ENCODE measurements at regions not wholly inside any gene's neighbourhood (a gene's known extent, or its start where the extent isn't known, plus 50 kb on each side); places are given as distances from the start of the nearest gene placed in this dataset.
"Not testable (repeated sequence)": the region's sequence is repeated elsewhere in the genome, so short reads cannot be mapped to it uniquely, and the experiment has no call there.

DNA sequence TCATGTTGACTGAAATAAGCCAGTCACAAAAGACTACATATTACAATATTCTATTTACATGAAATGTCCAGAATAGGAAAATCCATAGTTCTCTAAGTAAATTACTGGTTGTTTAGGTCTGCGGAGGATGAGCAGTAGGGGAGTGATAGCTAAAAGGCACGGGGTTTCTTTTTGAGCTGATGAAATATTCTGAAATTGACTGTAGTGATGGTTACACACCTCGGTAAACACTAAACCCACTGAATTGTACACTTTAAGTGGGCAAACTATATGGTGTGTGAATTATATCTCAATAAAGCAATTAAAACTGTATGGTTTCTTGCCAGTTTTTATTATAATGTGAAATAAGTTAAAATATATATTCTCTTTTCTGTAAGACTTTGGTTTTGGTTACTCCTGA, 77.7 kb upstream of the TMED7 start:
- no peaks in the 10 kb centered on the region for H3K9me3 Mint-ChIP-seq
- no peak overlapping the region for H3K27ac Mint-ChIP-seq
- H3K36me3 Mint-ChIP-seq = no peaks in the 10 kb centered on the region
- no peak for DNase-seq (ENCODE audit: low spot score in 2 of 2)
- ATAC-seq = no peak

DNA sequence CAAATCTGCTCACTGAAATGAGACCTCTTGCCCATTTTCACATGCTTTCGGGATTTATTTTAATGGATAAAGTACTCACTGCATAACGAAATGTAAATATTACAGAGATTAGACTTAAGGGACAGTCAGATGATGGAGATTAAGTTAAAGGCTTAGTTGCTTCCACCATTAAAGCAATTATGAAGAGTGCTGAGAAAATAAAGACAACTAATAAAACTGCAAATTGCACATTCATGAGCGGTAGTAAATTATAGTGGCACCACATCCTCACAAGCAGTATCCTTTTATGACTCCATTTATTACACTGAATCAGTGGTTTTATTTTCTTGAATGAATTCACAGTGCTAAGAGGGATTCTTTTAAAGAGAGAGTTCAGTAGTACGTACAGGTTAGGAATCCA, 76.2 kb upstream of the TMED7 start:
- Mint-ChIP-seq H3K27ac (no peak overlapping the region), H3K36me3 (no peaks in the 10 kb centered on the region), H3K9me3 (no peaks in the 10 kb centered on the region)
- DNase-seq (ENCODE audit: low spot score in 2 of 2) (no peak), ATAC-seq (no peak)

DNA sequence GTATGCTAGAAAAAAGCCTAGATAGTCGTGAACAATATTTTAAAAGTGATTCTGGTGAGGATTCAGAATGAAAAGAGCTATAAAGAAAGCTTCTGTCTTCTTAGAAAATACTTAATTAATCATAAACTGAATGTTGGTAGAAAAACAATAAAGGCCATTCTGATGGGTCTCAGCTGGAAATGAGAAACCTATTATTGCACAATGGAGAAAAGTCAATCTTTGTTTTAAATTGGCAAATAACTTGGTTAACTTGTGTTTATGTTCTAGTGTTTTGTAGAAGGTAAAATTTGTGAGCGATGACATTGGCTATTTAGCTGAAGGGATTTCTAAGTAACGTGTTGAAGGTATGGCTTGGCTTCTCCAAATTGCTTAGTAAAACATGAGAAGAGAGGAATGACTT, 74.1 kb upstream of the TMED7 start:
- DNase-seq (ENCODE audit: low spot score in 2 of 2) = no peak
- no peak for ATAC-seq
- H3K9me3 Mint-ChIP-seq = no peaks in the 10 kb centered on the region
- H3K27ac Mint-ChIP-seq = no peak overlapping the region
- no peaks in the 10 kb centered on the region for H3K36me3 Mint-ChIP-seq

DNA sequence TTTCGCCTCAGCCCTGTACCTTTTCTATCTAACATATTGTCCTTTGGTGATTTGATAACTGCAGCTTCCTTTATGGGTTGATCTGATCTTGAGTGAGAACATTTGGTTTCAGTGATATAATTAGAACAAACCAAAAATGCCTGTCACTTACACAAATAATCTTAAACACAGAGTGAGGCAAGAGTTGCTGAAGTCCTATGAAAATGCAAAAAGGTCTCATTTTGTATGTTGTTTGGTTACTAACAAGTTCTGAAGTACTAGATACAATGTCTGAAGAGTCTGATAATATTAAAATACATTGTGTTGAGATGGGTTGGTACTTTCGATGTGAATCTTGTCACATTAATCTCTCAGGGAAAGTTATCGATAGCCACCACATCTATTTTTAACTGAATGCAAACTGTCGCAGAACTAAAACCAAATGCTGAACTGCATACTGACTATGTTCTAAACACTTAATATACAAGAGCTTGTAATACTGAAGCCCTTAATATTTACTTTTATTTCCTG, 70.4 kb upstream of the TMED7 start:
- DNase-seq (ENCODE audit: low spot score in 2 of 2) (no peak), ATAC-seq (no peak)
- Mint-ChIP-seq H3K36me3 (no peaks in the 10 kb centered on the region), H3K9me3 (no peaks in the 10 kb centered on the region), H3K27ac (no peak overlapping the region)

DNA sequence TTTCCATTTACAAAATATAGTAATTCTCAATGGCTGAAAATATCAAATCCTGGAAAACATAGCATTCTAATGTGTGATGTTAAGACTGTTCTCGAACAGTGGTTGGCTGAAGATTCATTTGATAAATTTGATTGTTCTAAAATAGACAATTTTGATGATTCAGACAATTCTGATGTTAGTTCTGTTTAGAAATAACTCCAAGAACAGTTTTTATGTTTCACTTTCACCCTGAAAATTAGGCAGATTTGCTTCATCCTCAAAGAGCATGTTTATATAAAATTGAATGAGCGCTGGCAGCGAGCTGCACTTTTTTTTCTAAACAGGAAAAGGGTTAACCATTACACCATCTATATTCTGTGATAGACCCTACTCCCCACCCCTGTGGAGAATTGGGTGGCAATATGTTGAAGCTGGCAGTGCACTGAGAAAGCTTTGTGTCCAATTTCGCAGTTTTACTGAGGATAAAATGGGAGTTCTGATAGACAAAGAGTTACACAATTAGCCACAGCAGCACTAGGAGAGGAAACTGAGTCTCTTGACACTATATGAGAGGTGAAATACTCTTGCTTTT, 69.6 kb upstream of the TMED7 start:
- ATAC-seq (no peak), DNase-seq (ENCODE audit: low spot score in 2 of 2) (no peak)
- Mint-ChIP-seq H3K36me3 (no peaks in the 10 kb centered on the region), H3K27ac (no peak overlapping the region), H3K9me3 (no peaks in the 10 kb centered on the region)

DNA sequence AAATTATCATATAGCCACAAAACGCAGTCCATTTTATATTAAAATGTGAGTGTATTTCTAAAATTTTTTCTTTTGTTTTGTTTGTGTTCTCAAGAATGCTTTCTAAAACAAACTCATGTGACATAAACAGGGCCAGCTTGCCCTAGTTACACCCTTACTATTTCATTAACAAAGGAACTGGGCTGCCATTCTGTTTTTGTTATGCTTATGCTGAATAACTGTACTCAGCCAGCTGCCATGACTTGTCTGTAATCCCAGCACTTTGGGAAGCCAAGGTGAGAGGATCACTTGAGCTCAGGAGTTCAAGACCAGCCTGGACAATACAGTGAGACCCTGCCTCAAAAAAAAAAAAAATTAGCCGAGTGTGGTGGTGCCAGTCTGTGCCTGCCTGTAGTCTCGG, 66.0 kb upstream of the TMED7 start:
- not testable (repeated sequence) for H3K9me3 Mint-ChIP-seq; ATAC-seq; H3K36me3 Mint-ChIP-seq; H3K27ac Mint-ChIP-seq; DNase-seq (ENCODE audit: low spot score in 2 of 2)

DNA sequence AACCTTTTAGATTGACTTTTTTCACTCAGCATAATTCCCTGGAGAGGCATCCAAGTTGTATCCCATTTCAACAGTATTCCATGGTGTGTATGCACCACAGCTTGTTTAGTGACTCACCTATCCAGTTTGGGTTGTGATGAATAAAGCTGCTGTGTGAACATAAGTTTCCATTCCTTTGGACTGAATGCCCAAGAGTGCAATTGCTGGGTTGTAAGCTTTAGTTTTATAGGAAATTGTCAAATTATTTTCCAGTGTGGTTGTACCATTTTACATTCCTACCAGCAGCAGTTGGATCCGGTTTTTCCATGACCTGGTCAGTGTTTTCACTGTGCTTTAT, 60.9 kb upstream of the TMED7 start:
- no peaks in the 10 kb centered on the region for H3K9me3 Mint-ChIP-seq
- H3K27ac Mint-ChIP-seq = no peak overlapping the region
- ATAC-seq = no peak
- no peaks in the 10 kb centered on the region for H3K36me3 Mint-ChIP-seq
- DNase-seq (ENCODE audit: low spot score in 2 of 2) = no peak

DNA sequence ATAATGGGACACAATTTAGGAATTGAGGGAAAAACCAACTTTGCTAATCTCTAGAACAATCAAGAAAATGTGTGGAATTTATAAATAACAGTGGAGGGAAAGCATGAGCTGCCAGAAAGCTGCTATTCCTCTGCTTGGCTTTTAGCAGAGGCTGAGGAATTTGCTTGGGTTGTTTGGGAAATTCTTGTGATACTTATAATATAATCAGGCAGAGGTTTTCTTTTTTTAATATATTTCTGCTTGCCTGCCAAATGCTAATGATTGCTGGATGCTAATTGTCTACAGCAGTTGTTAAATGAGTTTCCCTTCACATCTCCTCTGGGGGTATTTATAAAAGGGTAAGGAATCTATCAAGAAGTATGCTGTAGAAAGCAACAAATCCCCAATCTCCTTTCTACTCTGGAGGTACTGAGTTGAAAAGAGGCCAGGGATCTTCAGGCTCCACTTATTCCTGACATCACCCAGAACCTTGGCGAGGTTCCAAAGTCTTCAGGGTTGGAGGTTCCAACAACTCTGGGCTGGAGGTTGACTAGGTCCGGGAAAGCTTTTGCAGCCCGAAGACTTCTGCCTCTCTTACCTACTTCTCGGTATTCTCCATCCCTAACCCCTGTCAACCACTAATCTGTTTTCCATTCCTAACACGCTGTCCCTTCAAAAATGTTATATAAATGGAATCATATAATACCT, 60.4 kb upstream of the TMED7 start:
- ATAC-seq = no peak
- no peak for DNase-seq (ENCODE audit: low spot score in 2 of 2)
- Mint-ChIP-seq H3K27ac (no peak overlapping the region), H3K9me3 (no peaks in the 10 kb centered on the region), H3K36me3 (no peaks in the 10 kb centered on the region)

DNA sequence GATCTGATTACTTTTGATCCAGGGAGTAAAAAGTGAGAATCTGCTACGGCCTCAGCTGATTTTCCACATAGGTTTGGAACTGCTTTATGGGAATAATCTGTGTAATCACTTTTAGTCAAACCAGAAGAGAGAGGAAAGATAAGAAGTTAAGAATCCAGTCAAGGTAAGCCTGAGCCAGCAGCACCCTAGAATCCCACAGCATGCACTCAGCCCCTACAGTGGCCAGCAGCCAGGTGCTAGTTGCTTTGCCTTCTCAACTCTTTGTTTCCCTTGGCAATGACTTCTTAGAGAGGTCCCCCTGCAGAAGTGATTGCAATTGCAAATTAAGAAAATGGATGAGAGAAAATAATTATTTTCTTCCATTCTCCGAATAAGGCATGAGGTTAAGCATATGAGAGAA, 59.7 kb upstream of the TMED7 start:
- ATAC-seq (no peak), DNase-seq (ENCODE audit: low spot score in 2 of 2) (no peak)
- Mint-ChIP-seq H3K27ac (no peak overlapping the region), H3K9me3 (no peaks in the 10 kb centered on the region), H3K36me3 (no peaks in the 10 kb centered on the region)

DNA sequence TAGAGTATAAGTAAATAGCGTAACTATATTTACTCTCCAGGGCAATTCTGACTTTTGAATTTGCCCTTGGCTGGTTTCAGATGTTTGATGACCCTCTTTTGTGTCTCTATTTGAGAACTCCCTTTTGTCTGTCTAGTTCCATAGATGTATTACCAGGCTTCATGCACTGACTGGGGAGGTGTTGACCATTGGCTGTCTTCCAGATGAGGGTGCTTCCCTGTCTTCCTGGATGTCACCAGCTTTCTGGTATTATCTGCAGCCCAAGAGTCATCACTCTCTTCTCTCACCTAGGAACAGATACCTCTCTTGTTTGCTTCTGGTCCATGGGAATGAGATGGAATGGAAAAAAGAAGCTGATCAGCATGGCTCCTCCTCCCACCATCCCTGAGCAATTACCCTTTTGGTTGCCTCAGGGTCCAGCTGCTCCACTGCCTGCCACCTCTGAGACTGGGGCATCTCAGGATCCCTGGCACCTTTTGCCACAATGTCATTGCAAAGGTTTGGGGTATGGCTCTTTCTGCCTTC, 58.7 kb upstream of the TMED7 start:
- ATAC-seq (no peak), DNase-seq (ENCODE audit: low spot score in 2 of 2) (no peak)
- no peaks in the 10 kb centered on the region for H3K36me3 Mint-ChIP-seq
- H3K27ac Mint-ChIP-seq = no peak overlapping the region
- no peaks in the 10 kb centered on the region for H3K9me3 Mint-ChIP-seq

DNA sequence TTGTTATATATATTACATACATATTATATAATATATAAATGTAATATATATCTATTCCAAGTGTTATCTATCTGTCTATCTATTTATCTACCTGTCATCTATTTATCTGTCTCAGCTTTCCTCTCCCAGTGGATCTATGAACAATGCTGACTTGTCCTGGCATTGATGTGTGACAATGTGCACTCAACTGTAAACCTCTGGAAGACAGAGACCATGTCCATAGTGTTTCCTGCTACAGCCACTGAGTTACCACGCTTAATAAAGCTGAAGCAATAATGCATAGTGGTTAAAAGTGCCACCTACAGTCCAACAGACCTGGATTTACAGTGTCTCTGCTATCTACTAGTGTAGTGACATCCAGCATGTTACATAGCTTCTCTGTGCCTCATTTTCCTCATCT, 57.2 kb upstream of the TMED7 start:
- H3K27ac Mint-ChIP-seq = no peak overlapping the region
- no peaks in the 10 kb centered on the region for H3K9me3 Mint-ChIP-seq
- DNase-seq (ENCODE audit: low spot score in 2 of 2) (no peak), ATAC-seq (no peak)
- H3K36me3 Mint-ChIP-seq = no peaks in the 10 kb centered on the region

Measured in activated naive CD4-positive, alpha-beta T cell treated with anti-CD3 and anti-CD28 coated beads, Interleukin-2, amount 50 U/mL, for 72 hours (primary cell).